ENCODE measurements at regions not wholly inside any gene's neighbourhood (a gene's known extent, or its start where the extent isn't known, plus 50 kb on each side); places are given as distances from the start of the nearest gene placed in this dataset.

DNA sequence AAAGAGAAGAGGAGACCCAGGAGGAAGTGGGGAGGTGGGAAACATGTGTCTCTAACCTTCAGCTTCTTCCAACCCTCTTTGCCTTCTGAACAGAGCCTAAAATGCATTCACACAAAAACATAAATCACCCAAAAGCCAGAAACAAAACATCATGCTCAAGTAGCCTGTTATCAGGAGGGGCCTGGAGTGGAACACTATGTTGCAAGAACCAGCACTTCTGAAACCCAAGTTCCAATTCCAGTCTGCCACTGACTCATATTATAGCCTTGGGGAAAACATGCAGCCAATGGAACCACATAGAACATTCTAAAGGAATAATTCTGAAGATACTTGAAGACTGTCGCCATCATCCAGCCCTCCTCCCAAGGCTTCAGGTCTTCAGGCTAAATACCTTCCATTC, 169.8 kb upstream of the PLXNC1 start:
- peaks cover 16% of the 10 kb centered on the region for H3F3A ChIP-seq (ENCODE audit: insufficient read depth)
- no peaks in the 10 kb centered on the region for H4K20me1 ChIP-seq (ENCODE audit: insufficient read depth)
- 53 to 56% methylated on average over 1 of the region's 1 CpG for WGBS, 2 experiments (ENCODE audit: low coverage in 1 of 2, low lambda C conversion rate in 2 of 2, missing lambda C conversion rate in 2 of 2)

DNA sequence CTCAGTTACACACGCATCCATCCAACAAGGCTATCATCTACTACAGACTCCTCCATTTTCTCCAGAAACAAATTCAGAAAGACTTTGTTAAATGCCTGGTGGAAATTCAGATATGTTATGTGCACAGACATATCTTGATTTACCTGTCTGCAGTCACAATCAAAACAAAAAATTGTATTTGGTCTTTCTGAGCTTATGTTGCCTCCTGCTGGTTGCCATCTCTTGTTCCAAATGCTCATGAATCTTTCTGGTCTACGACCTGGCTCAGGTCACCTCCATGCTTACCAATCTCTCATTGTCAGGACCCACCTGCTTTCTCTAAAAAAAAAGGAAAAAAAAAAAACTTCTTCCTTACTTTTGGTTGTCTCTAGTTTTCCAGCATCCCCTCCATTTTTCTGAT, 169.2 kb upstream of the PLXNC1 start:
- Histone ChIP-seq H3K9ac (no peak overlapping the region), H3K27ac (peak overlapping the region; percentile 41), H2AFZ (no peak overlapping the region), H3K4me1 (ENCODE audit: insufficient read depth) (peaks cover 18% of the 10 kb centered on the region), H3F3A (ENCODE audit: insufficient read depth) (peaks cover 16% of the 10 kb centered on the region), H3K79me2 (ENCODE audit: insufficient read depth) (no peaks in the 10 kb centered on the region), H3K4me3 (no peak overlapping the region), H3K9me3 (ENCODE audit: low read depth) (no peaks in the 10 kb centered on the region), H3K4me2 (ENCODE audit: unreplicated experiment) (no peak overlapping the region), H4K20me1 (ENCODE audit: insufficient read depth) (no peaks in the 10 kb centered on the region), H3K9me2 (ENCODE audit: insufficient read depth) (peaks cover 3% of the 10 kb centered on the region; the same call in 1 of the 2 replicates), H3K27me3 (replicated peaks; ENCODE audit: insufficient read depth) (no peaks in the 10 kb centered on the region), H3K36me3 (ENCODE audit: low read depth) (no peaks in the 10 kb centered on the region)
- in situ Hi-C loops (cut with MboI), result no loop called here
- DNase-seq, result peak; percentile 44
- 95 to 98% methylated on average over 2 of the region's 2 CpGs for WGBS, 2 experiments (ENCODE audit: low coverage in 1 of 2, low lambda C conversion rate in 2 of 2, missing lambda C conversion rate in 2 of 2)
- TF ChIP-seq EZH2 (IDR thresholded peaks at IDR 0.05; ENCODE audit: insufficient read depth, poor library complexity, severe bottlenecking), result no peak
- TF ChIP-seq EZH2phosphoT487 (IDR thresholded peaks at IDR 0.05; ENCODE audit: insufficient read depth, low read depth), result no peak

More for the DNA sequence above, 169.8 kb upstream of the PLXNC1 start:
- no peaks in the 10 kb centered on the region for H3K27me3 ChIP-seq (replicated peaks; ENCODE audit: insufficient read depth)
- no peaks in the 10 kb centered on the region for H3K79me2 ChIP-seq (ENCODE audit: insufficient read depth)
- H3K4me2 ChIP-seq (ENCODE audit: unreplicated experiment), result peak overlapping the region; percentile 17
- TF ChIP-seq EZH2phosphoT487 (IDR thresholded peaks at IDR 0.05; ENCODE audit: insufficient read depth, low read depth), result no peak
- no peak for TF ChIP-seq EZH2 (IDR thresholded peaks at IDR 0.05; ENCODE audit: insufficient read depth, poor library complexity, severe bottlenecking)
- DNase-seq, result peak; percentile 89
- peak overlapping the region; percentile 47 for H3K27ac ChIP-seq
- H3K9me3 ChIP-seq (ENCODE audit: low read depth), result no peaks in the 10 kb centered on the region
- in situ Hi-C loops (cut with MboI), result no loop called here
- no peak overlapping the region for H3K4me3 ChIP-seq
- no peaks in the 10 kb centered on the region for H3K9me2 ChIP-seq (ENCODE audit: insufficient read depth)
- no peak overlapping the region for H3K9ac ChIP-seq
- H3K36me3 ChIP-seq (ENCODE audit: low read depth), result no peaks in the 10 kb centered on the region
- peaks cover 21% of the 10 kb centered on the region for H3K4me1 ChIP-seq (ENCODE audit: insufficient read depth)
- H2AFZ ChIP-seq, result no peak overlapping the region

DNA sequence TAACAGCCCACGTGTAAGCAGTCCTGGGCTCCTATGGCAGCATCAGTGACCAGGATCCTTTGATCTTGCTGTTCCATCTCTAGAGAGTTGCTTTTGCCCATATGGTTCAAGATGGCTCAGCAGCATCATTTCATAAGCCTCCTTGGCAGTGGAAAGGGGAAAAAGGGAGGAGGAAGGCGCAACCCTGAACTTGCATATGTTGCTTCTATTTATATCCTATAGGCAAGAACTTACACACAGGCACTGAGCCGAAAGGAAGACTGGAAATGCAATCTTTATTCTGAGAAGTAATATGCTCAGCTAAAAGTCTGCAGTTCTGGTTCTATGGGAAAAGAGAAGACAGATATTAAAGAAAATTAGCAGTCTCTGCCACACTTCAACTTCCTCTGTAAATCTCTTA, 167.7 kb upstream of the PLXNC1 start:
- Histone ChIP-seq H3K9ac (no peak overlapping the region), H3K27ac (no peak overlapping the region), H3K4me1 (ENCODE audit: insufficient read depth) (peaks cover 18% of the 10 kb centered on the region), H3K4me2 (ENCODE audit: unreplicated experiment) (no peak overlapping the region), H3K9me2 (ENCODE audit: insufficient read depth) (peaks cover 3% of the 10 kb centered on the region; the same call in 1 of the 2 replicates), H3K36me3 (ENCODE audit: low read depth) (no peaks in the 10 kb centered on the region), H3K79me2 (ENCODE audit: insufficient read depth) (no peaks in the 10 kb centered on the region), H3F3A (ENCODE audit: insufficient read depth) (peaks cover 16% of the 10 kb centered on the region), H3K9me3 (ENCODE audit: low read depth) (no peaks in the 10 kb centered on the region), H3K27me3 (replicated peaks; ENCODE audit: insufficient read depth) (no peaks in the 10 kb centered on the region), H3K4me3 (no peak overlapping the region), H4K20me1 (ENCODE audit: insufficient read depth) (no peaks in the 10 kb centered on the region), H2AFZ (no peak overlapping the region)
- no peak for DNase-seq
- TF ChIP-seq EZH2 (IDR thresholded peaks at IDR 0.05; ENCODE audit: insufficient read depth, poor library complexity, severe bottlenecking), result no peak
- TF ChIP-seq EZH2phosphoT487 (IDR thresholded peaks at IDR 0.05; ENCODE audit: insufficient read depth, low read depth), result no peak
- in situ Hi-C loops (cut with MboI), result no loop called here
- 89 to 98% methylated on average over 3 of the region's 3 CpGs for WGBS, 2 experiments (ENCODE audit: low coverage in 1 of 2, low lambda C conversion rate in 2 of 2, missing lambda C conversion rate in 2 of 2)

- H3K79me2 ChIP-seq (ENCODE audit: insufficient read depth), result no peaks in the 10 kb centered on the region
- no peak overlapping the region for H3K27ac ChIP-seq
- H3K36me3 ChIP-seq (ENCODE audit: low read depth), result no peaks in the 10 kb centered on the region
- H4K20me1 ChIP-seq (ENCODE audit: insufficient read depth), result no peaks in the 10 kb centered on the region
- in situ Hi-C loops (cut with MboI), result no loop called here
- H3K4me3 ChIP-seq, result no peak overlapping the region
- DNase-seq, result no peak
- H3K4me1 ChIP-seq (ENCODE audit: insufficient read depth), result peaks cover 18% of the 10 kb centered on the region
- no peak overlapping the region for H2AFZ ChIP-seq
- H3K9ac ChIP-seq, result no peak overlapping the region
- WGBS, 2 experiments (ENCODE audit: low coverage in 1 of 2, low lambda C conversion rate in 2 of 2, missing lambda C conversion rate in 2 of 2), result 81 to 95% methylated on average over 2 of the region's 2 CpGs
- no peak overlapping the region for H3K4me2 ChIP-seq (ENCODE audit: unreplicated experiment)
- TF ChIP-seq EZH2 (IDR thresholded peaks at IDR 0.05; ENCODE audit: insufficient read depth, poor library complexity, severe bottlenecking) (no peak), EZH2phosphoT487 (IDR thresholded peaks at IDR 0.05; ENCODE audit: insufficient read depth, low read depth) (no peak)
- peaks cover 3% of the 10 kb centered on the region; the same call in 1 of the 2 replicates for H3K9me2 ChIP-seq (ENCODE audit: insufficient read depth)
- H3K27me3 ChIP-seq (replicated peaks; ENCODE audit: insufficient read depth), result no peaks in the 10 kb centered on the region
- H3K9me3 ChIP-seq (ENCODE audit: low read depth), result no peaks in the 10 kb centered on the region
- peaks cover 16% of the 10 kb centered on the region for H3F3A ChIP-seq (ENCODE audit: insufficient read depth)
Observed at GRCh38 chr12:93981411-93981810, 167.0 kb upstream of the PLXNC1 start.

Data from GM23248 (cell line).